Amygdala (tissue), 56 donors: ENCODE measurements at regions not wholly inside any gene's neighbourhood (a gene's known extent, or its start where the extent isn't known, plus 50 kb on each side); places are given as distances from the start of the nearest gene placed in this dataset.

Experiments used
- DNase-seq, 56 donors: peaks; one replicate each; lab custom pipeline; 2025; lab: John Stamatoyannopoulos, UW

DNA sequence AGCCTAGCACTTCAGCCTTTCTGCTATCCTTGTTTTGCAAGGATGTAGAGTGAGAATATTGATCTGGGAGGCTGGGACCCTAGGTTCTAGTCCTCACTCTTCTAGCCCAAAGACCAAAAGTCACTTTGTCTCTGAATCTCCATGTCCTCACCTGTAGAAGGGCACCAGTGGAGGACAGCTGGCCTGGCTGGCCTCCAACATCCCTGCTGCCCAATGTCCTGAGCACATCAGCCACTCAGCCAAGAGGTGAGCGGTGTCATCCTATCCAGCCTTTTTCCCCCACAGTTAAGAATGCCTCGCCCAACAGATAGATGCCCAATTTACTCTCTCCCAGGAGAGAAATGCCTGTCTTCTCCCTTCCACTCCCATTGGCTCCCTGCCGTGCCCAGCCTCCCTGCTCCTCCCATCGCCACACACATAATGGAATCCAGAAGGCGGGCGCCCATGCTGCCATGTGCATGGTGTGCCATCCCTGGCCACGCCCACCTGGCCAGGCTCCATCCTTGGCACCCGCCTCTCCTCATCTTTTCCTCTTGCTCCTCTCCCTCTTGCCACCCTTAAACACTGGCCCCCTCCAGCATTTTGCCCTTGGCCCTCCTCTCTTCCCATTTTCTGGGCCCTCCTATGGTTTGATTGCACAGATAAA is 157.3 kb upstream of the SDK2 start:
- DNase-seq = no peak

DNA sequence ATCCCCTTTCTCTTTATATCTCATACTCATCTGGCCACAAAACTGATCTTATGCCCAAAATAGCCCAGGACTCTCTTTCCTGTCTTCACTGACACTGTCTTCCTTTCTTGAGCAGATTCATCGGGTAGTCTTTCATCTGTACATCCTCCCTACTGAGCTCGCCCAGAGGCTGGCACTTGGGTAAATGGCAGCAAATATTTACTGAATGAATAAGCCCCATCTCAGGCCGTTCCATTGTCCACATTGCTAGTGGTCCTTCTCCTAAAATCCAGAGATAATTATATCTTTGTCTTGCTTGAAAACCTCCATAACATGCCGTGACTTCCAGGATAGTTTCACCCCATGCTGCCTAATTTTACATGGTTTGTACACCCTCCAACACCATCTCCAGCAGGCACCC is 158.1 kb upstream of the SDK2 start:
- DNase-seq = no peak

DNA sequence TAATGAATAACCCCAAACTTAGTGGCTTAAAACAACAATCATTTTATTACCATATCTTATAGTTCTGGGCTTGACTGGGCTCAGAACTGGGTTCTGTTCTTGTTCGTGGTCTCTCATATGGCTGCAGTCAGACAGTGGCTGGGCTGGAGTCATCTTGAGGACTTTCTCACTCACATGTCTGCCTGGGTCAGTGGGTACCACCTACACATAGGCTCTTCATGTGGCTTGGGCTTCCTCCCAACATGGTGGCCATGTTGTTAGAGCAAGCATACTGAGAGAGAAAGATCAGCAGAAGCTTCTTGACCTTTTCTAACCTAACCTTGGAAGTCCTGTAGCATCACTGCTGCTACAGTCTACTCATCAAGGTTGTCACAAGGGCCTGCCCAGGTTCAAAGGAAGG is 158.6 kb upstream of the SDK2 start:
- no peak for DNase-seq

DNA sequence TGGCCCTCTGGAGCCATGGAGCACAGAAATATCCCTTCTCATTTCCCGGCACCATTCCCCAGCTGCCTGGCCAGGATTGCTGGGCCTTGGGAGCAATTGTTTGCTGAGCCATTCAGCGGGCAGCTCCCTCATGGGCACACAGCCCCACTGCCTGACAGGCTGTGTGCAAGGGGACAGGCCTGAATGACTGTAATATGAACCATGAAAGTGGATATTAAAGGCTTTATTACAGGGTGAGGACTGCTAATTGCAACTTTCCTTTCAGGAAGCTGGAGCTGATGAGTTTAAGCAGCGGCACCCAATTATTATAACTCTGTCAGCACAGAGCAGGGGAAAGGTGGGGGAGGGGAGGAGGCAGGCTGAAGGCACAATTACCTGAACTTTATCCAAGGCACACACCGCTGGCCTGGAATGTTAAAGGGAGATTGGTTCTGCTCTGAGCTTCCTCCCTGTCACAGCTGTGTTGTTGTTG is 159.8 kb upstream of the SDK2 start:
- DNase-seq = no peak

DNA sequence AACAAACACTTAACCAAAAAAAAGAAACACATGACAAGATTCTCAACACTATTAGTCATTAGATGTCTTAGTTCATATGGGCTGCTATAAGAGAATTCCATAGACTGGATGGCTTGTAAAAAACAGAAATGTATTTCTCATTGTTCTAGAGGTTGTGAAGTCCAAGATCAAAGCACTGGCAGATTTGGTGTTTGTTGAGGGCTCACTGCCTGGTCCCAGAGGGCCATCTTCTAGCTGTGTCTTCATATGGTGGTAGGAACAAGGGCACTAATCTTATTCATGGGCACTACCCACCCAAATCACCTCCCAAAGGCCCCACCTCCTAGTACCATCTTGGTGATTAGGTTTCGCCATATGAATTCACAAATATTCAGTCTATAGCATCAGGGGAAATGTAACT is 162.5 kb upstream of the SDK2 start:
- no peak for DNase-seq

DNA sequence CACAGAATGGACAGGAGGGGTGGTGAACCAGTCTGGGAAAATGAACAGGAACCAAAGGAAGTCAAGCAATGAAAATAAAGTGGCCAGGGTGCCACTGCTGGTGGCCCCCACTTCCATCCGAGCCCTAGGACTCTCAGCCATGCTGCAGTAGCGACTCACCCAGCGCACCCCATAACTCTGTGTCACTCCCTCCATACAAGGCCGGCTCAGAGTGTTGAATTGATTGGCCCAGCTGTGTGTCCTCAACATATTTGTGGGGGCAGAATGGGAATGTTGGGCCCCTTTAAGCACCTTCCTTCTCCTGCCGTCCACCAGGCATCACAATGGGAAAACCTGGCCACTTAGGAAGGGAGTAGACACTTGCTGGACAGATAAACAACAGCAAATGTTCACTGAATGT is 169.0 kb upstream of the SDK2 start:
- no peak for DNase-seq

DNA sequence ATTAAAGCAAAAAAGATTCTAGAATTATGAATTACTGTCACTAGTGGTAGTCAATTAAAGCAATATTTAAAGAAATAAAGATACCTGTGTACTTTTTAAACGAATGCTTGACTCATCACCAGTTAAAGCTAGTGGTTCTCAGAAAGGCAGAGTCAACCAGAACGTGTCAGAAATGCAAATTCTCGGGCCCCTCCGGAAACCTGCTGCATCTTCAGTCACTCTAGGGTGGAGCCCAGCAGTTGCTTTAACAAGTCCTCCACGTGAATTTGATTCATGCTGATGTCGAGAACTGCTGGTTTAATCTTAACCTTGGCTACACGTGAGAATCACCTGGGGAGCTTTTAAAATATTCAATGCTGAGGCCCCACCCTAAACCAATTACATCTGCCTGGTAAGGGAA is 169.8 kb upstream of the SDK2 start:
- DNase-seq = no peak

DNA sequence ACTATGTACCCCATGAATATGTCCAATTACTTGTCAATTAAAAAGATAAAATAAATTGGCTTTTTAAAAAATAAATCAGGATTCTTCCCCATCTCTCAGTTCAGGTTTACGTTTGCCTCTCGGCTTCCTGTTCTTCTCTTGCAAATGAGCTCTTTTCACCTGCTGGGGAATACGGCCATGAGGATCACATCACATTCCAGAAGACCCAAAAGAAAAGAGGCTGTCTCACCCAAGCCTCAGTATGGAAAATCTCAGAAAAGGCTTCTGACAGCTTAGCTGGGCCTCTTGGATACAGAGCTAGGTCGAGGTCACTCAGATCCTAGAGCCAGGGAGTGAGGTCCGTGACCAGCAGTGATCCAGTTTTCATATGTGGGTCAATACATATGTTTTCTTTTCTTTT is 171.2 kb upstream of the SDK2 start:
- no peak for DNase-seq

DNA sequence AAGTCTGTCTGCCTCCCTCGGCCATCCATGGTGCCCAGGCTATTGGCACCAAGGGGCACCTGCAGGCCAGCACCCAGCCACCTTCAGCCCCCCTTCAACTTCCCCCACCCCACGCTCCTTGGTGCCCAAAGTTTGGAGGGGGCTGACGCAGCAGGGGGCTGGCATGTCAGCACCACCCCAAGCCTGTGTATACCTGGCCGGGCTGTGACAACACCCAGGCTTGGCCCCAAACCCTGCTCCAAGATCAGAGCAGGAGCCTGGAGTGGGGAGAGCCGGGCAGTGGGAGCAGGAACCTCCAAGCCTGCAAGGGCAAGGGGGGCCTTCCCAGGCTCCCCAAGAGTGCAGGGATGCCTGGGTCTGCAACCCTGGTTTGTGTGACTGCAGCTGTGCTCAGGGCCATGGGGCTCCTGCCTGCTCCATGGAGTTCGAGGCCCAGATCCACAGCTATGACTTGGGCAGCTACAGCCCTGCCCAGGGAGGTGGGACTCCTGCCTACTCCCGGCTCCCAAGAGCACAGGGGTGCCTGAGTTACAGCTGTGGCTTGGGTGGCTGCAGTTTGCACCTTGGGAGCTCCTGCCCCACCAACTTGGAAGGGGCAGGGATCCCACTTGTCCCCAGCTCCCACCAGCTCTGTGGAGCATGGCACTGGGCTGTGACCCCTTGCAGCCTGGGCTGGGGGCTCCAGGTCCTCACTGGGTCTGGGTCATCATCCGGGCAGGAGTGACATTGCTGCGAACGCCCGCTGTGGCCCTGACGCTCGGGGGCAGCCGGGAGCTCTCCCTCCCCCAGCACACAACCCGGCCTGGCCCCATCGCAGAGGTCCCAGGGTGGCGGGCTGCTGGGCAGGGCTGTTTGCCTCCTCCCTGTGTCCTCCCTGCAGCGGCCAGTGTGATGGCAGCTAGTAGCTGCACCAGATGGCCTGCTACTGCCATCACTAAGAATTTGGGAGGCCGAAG is 175.5 kb upstream of the SDK2 start:
- DNase-seq = no peak

DNA sequence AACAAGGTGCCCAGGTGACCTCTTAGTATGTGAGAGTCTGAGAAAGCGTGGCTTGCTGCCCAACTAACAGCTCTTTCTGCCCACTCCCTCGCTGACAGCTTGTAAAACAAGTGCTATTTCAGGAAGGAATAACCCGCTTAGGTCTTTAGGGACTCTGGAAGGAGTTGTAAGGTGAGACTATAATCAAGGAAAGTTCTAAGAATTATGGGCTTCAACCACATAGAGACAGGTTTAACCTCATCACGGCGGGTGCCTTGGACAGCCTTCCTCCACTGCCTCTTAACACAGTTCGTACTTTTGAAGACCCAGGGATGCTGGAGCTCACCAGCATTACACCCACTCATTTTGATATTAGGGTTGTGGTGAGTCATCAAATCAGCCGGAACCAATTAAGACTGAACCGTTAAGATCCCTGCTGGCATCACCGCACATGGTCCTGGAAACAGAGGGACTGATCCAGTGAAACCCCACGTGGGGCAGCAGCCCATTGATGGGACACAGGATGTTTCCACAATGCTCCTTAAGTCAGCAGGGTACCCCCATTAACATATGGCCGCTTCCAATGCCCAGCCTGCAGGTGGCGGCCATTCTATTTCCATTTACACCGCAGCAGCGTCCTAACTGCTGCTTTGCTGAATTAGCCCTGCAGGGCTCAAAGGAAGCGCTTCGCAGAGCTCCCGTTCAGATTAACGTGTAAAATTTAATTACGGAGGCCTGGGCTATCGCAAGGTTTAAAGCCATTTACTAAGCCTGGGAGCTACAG is 176.6 kb upstream of the SDK2 start:
- peak in 13 of 56 donors; percentile 7 to 54 (median 15) for DNase-seq

DNA sequence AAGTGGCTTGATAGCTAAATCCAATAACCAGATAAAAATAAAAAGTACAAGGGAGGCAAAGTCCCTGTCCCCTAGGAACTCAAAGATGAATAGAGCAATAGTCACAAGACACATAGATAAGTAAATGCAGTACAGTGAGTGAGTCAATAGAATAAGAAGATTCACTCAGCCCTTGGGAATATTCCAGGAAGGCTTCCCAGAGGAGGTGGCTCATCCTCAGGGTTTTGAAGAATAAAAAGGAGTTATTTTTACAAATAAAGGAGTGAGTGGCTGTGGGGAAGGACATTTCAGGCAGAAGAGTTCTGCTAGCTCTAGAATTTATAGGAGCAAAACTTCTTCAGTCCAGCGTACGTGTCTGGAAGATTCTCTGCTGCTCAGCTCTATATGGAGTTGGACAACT is 177.4 kb upstream of the SDK2 start:
- DNase-seq = no peak

DNA sequence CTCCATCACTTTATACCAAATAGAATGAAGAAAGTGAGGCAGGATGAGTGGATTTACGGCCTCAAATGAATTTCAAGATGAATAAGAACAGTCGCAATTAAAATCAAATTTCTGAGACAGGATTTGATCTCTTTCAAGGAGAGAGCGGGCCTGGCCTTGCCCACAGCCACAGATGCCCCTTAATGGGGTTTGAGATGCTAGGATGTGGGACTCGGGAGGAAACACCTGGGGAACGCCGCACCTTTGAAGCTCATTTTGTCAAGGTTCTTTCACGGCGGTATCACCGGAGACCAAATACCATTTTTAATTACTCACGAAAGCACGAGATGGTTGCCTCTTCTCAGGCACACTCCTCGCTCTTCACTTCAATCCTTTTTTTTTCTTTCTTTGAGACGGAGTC is 178.1 kb upstream of the SDK2 start:
- DNase-seq = no peak

DNA sequence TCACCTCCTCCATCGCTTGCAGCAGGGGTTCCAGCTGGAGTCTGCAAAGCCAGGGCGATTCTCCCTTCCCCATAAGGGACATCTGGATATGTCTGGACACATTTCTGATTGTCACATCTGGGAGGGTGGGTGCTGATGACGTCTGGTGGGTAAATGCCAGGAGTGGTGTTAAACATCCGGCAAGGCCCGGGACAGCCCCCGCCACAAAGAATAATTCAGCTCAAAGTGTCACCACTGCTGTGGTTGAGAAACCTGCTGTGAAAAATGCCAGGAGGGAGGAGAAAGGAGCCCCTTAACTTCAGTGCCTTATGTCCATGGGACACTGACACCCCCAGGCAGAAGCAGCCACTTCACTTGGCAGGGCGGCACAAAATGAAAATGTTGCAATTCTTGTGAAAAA is 179.4 kb upstream of the SDK2 start:
- no peak for DNase-seq

DNA sequence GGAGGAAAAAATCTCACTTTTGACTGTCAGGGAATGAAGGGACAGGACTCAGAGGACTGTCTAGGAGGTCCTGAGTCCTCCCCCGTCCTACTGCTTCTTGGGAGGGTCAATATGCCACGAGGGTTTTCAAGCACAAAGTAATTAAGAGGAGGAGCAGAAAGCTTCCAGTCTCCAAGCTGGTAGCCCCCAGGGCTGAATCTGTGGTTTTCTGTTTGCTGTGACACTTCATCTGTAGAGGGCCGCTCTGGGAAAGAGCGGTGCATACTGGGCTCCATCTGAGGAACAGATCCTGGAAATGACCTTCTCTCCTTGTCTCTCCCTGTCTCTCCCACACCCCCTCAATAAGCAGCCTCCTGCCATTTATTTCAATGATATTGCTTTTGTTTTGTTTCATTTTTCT is 180.1 kb upstream of the SDK2 start:
- DNase-seq = no peak

DNA sequence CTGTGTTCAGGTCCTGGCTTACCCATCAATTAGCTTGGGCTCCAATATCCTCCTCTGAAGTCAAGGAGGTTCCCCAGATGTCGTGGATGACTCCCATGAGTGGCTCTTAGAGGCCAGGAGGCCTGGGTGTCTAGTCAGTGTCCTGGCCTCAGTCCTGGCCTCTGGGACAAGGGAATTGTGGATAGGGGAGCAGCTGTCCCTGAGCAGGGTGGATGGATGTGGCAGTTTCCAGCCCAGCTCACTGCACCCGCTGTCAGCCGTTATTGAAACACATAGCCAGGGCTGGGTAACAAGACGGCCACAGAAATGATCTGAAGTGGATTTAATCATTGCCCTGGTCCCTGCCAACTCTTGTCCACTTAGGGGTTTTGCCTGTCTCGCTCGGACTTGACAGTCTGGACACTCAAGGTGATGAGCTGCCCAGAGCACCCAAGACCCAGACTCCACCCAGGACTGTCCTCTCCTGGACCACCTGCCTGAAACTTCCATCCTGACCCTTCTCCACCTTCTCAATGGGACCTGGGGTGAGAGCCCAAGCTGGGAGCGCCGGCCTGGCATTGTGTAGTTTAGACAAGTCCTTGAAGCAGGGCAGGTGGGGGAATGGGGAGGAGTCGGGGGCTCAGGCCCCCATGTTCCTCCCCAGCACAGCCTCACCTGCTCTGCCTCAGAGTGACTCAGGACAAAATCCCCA is 182.1 kb upstream of the SDK2 start:
- DNase-seq = no peak

DNA sequence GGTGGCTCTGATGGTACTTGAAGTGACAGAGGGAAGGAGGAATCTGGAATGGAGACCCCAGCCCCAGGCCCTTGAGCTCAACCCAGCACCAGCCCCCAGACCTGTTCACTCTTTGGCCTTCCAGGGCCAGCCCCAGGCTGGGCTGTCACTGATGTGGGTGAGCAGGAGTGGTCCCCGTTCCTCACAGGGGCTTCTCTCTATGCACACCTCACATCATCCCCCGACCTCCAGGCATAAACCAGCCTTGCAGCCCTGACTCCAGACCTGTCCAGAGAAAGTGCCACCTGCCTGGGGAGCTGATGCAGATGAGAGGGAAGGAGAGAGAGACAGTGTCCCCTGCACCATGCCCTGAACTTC is 182.6 kb upstream of the SDK2 start:
- DNase-seq = no peak

DNA sequence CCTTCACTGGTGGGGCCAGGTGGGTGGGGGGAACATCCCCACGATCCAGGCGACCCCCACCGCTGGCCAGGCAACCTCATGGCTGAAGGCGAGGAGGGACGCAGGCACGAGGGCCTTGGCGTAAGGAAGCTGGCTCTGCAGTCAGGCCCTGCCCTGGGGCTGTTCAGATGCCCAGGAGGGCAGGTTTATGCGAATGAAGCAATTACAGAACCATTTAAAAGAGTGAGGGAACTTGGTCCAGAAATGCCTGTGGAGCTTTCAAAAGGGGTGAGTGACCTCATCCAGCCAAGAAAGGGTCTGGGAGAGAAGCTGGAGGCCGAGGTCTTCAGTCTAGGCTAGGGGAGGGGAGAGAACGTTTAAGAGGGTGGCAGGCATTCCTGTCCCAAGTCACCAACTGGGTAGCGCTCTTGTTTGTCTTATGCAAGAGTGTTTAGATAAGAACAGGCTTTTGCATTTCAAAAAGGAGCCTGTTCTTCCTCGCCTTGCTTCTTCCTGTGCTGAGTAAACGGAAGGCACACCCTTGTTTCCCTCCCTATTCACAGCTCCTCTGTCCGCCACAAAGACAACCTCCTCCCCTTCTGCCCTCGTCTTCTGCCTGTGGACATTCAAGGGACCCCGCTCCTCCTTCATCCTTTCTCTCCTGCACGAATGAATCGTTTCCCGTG is 183.5 kb upstream of the SDK2 start:
- DNase-seq = no peak

DNA sequence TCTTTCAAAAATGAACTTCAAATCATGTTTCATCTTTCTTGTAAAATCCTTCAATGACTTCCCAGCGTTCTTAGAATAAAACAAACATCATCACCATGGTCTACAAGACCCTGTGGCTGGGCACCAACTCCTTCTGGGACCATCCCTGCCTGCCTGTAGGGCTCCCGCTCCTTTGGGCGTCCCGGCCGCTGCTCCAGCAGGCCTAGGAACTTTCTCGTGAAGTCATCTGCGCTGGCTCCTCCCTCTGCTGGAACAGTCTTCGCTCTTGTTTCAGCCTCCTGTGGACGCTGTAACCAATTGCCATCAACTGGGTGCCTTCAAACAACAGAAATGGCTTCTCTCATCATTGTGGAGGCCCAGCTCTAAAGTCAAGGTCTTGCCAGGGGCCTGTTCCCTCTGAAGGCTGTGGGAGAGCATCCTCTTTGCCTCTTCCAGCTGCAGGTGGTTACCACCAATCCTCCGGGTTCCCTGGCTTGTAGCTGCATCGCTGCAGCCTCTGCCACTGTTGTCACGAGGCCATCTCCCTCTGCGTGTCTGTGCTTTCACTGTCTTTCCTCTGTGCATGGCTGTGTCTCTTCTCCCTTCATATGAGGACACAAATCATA is 185.5 kb upstream of the SDK2 start:
- no peak for DNase-seq

DNA sequence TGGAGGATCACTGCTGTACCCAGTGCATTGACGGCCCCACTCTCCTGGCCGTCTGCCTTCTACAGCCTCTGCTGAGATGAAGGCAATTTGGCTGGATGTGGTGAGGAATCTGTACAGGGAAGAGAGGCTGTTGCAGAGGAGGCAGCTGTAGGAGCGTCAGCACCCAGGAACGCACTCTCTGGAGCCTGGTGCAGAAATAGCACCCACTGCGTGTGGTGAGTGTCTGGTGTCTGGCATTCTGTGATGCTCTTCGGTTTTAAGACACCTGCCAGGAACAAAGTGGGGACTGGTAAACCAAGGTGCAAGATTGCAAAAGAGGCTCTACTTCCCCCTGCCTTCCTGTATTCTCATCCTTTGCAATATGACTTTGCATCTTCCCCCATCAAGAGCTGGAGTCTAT is 187.5 kb upstream of the SDK2 start:
- no peak for DNase-seq
